ENCODE measurements at regions not wholly inside any gene's neighbourhood (a gene's known extent, or its start where the extent isn't known, plus 50 kb on each side); places are given as distances from the start of the nearest gene placed in this dataset.

GRCh38 chr12:66979251-66979650 lies 289.9 kb upstream of the CAND1 start:
- no peak for TF ChIP-seq ZNF274 (IDR thresholded peaks at IDR 0.05; ENCODE audit: borderline replicate concordance, low read depth, low read length)
- no peak for TF ChIP-seq ZNF695 (CRISPR knock-in tag; IDR thresholded peaks at IDR 0.05)
- no peak for TF ChIP-seq NR3C1 (CRISPR knock-in tag; IDR thresholded peaks at IDR 0.05)
- TF ChIP-seq CTCF (IDR thresholded peaks at IDR 0.05 in 2 of 3, conservative IDR thresholded peaks at IDR 0.05 in 1 of 3; ENCODE audit: insufficient read depth in 2 of 3, low read depth in 1 of 3, low read length in 3 of 3), result no peak
- no peak for TF ChIP-seq KDM4B (IDR thresholded peaks at IDR 0.05; ENCODE audit: borderline replicate concordance in 2 of 2, low read depth in 1 of 2)
- TF ChIP-seq MEF2D (tag; conservative IDR thresholded peaks at IDR 0.05; ENCODE audit: low read depth), result no peak

Data from K562 (cell line).